Astrocyte of the hippocampus (primary cell): ENCODE measurements at regions not wholly inside any gene's neighbourhood (a gene's known extent, or its start where the extent isn't known, plus 50 kb on each side); places are given as distances from the start of the nearest gene placed in this dataset.

Source experiments
- DNase-seq: peaks from one replicate; pipeline ENCODE4 v3.0.0; 2011; ENCODE audit warnings: low read depth, low spot score

DNA sequence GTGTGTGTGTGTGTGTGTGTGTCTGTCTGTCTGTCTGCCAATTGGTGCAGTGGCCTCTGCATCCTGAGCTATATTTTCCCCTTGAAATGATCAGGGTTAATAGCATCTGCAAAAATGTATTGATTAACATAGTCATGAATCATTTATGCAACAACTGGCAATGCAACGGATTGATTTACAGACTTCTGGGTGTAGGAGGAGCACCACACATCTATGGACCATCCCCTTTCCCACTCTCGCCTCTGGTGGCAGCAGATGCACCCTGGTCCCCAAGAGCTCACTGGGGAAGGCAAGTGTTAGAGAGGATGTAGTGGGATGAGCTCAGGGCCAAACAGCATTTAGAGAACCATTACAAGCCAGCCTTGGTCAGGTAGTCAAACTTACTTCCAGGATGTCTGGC, 272.7 kb upstream of the C2CD4B start:
- DNase-seq = no peak

DNA sequence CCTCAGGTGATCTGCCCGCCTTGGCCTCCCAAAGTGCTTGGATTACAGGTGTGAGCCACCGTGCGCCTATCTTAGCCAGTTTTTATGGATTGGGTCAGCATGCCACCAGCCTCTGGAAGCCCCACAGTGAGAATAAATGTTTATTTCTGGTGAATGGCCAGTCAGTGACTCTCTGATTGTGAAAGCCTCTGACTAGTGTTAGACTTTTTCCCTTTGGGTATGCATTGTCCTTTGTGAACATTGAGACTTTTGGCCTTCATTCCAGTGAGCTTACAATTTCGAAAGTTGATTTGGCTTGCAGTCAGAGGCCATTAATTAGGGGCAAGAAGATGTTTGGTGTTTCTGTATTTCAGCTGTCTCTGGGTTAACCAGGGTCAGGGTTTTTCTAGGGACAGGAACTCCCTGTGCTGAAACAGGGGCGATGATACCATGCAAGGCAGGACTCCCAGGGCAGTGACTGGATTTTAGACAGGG, 274.5 kb upstream of the C2CD4B start:
- DNase-seq = no peak

GRCh38 chr15:62440362-62441105, 275.4 kb upstream of the C2CD4B start:
- no peak for DNase-seq

DNA sequence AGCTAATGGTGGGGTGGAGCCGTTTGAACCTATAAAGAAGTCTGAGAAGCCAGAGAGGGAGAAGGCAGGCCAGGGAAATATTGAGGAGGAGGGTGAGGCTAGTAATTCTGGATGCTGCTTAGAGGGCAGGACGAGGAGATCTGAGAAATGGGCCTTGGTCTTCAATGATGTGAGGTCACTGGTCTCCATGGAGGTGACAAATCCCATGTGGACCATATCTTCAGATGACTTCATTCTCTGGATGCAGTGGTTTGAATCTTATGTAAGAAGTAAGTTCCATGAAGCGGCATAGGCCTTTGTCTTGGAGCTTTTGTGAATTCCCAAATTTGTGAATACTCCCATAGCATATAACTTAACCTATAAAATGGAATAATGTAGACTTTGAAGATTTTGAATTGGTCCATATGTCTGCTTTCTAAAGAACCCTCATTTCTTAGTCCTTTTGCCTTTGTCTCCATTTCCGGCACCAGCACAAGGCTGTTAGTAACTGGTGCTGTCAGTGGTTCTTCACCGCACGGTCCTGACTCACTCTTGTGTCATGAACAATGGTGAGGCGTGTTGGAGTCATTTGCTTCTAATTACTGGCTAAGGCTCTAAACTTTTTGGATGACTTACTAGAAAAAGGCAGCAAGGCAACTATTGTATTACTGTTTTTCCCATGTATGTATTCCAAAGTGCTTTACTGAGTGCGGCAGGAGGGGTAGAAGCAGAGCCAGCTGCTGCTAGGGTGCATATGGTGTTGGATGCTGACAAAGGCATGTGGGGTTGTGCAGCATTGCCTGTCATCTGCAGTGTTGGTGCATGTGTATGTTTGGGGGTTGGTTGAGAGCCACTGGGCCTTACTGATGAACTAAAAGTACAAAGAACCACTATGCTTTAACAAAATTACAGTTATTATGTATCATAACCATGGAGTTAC, 279.3 kb upstream of the C2CD4B start:
- peak; percentile 92 for DNase-seq

DNA sequence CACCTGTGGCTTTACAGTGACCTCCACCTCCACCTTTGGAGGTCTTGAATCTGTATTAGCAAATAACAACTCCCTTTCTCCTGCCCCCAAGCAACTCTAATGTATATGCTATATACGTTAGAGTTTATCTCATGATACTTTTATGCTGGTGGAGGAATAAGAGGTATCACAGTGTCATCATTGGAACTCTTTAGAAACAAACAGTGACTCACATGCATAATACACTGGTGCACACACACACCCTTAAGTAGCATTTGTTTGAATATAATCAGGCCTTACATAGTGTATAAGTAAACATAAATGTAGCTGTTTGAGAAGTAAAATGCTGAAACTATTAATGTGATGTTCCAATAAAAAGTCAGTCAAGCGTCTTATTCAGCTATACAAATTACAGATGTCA, 280.2 kb upstream of the C2CD4B start:
- DNase-seq = no peak

- no peak for DNase-seq
Observed at GRCh38 chr15:62446984-62447383, 281.9 kb upstream of the C2CD4B start.

GRCh38 chr15:62447742-62448141, 282.7 kb upstream of the C2CD4B start:
- DNase-seq = no peak

DNA sequence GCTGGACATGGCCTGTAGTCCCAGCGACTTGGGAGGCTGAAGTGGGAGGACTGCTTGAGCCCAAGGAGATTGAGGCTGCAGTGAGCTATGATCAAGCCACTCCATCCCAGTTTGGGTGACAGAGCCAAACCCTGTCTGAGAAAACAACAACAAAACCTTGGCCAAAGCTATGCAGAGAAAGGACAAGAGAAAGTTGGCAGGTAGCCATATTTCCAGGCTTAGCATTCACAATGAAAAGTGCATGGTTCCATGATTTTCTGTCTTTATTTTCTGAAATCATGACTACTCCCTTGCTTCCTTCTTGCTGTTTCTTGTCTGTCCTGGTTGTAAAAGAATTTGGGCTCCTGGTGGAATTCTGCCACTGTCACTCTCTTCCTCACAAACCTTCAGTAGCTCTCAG, 284.6 kb upstream of the C2CD4B start:
- DNase-seq = peak; percentile 62

- DNase-seq = no peak
Observed at GRCh38 chr15:62450061-62450460, 285.0 kb upstream of the C2CD4B start.

DNA sequence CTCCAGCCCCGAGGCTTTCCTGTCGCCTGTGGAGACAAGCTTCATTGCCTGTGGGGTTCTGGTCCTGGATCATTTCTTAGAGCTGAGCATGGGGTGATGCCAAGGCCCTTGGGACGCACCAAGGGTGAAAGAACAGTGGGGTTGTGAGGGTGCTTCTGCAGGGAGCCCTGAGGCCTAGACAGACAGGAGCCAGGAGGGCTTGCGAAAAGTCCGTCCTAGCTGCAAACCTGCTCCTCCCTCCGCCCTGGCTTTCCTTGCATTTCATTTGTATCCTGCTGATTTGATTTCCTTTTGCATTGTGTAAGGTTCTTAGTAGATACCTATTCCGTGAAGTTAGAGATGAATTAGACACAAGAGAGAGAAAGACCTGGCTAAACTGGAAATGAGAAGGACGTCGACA, 286.9 kb upstream of the C2CD4B start:
- DNase-seq = no peak

GRCh38 chr15:62452667-62453066, 287.6 kb upstream of the C2CD4B start:
- DNase-seq = no peak

DNA sequence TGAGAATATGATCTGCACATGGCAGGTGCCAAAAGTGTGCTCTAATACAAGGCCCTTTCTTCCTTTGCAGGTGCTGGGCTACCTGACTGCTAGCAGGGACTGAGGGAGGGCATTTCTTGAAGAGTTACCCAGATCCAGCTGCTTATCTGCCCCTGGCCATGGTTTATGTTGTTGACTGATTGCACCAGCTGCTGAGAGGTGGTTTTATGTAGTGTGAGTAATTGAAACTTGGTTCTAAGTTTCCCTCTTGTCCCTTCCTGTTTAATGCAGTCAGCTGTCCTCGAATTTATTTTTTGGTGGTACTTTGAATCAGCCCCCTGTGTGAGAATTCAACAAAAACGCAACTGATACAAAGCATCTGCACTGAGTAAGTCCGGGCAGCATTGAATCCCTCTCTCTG, 288.3 kb upstream of the C2CD4B start:
- no peak for DNase-seq

DNA sequence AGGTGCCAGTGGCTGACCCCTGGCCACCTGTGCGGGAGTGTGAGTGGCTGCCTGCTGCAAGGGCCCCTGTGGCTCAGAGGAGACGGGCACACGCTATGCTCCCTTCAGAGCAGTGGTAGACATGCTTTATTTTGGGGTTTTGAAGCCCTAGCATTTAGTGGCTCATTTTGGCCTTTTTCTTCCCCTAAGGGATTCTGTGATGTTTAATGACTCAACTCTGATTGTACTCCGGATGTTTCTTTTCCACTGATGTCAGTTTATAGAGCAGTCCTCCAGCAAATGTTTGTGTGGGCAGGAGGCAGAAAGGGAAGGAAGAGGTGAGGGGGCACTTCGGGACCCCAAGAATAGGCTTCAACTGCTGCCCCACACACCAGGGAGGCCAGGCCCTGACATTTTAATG, 288.9 kb upstream of the C2CD4B start:
- DNase-seq = peak; percentile 50

DNA sequence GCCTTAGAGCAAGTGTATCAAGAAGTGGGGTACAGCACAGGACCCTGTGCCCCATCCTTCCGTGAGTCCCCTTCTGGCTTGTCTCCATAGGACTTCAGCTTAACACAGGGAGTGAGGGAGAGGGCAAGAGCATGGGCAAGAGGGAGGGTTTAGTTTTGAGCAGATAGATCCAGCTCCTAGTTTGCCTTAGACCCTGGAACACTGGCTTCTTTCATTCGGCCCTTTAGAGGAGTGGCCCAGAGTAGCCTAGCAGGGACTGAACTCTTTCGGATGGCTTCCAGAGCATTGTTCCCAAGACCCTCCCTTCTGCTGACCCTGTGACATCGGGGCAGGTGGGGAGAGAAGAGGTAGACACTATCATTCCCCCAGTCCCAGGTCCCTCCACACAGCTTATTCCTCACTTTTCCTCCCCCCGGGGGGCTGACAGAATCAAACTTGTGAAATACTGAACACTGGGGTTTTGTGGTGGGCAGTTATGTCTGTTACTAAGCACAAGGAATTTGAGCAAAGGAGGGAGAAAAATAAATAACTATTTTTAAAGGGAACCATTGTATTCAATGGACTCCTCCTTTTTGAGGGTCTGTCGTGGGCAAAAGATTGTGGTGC, 289.6 kb upstream of the C2CD4B start:
- peak; percentile 73 for DNase-seq

- peak; percentile 46 for DNase-seq
Observed at GRCh38 chr15:62455441-62455921, 290.4 kb upstream of the C2CD4B start.

GRCh38 chr15:62456011-62456920, 291.2 kb upstream of the C2CD4B start:
- DNase-seq = peak; percentile 40

GRCh38 chr15:62457100-62457499, 292.0 kb upstream of the C2CD4B start:
- DNase-seq = no peak

DNA sequence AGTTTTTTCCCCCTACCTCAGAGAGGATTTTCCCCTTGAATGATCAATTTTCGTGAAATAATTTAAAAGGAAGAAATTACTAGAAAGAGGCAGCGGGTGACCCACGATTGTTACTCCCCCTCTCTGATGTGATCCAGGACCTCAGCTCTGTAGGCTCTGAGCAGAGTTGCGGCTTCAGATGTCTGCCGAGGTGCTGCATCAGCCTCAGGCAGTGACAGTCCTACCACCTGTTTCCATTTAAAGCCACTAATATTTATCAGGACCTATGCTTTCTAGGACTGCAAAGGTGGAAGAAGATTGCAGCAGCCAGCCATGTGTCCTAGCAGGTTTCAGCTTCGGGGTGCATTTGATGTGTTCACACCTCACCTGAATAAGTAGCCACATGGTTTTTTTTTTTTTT, 294.8 kb upstream of the C2CD4B start:
- DNase-seq = no peak

- no peak for DNase-seq
Observed at GRCh38 chr15:62462268-62462667, 297.2 kb upstream of the C2CD4B start.

GRCh38 chr15:62462721-62463120, 297.6 kb upstream of the C2CD4B start:
- no peak for DNase-seq

DNA sequence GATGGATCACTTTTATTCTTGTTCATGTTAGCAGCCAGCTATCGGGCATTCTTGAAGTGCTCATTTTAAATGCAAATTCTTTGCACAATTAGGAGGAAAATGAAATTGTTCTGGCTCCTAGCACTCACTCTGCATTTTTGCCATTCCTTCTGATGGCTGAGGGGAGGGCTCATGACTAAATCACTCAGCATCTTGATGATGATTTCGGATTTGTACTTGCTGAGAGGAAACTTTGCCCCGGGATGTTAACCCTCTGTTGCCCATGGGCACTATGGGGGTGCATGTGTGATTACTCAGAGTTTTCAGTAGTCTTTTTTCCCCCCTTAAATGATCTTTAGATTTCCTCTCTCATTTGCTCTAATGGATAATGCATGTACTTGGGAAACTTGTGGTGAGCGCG, 299.6 kb upstream of the C2CD4B start:
- DNase-seq = peak; percentile 81
